ENCODE measurements at regions not wholly inside any gene's neighbourhood (a gene's known extent, or its start where the extent isn't known, plus 50 kb on each side); places are given as distances from the start of the nearest gene placed in this dataset.

- no peak for DNase-seq (ENCODE audit: extremely low read depth, low read depth)
These were observed 154.4 kb upstream of the AKR1E2 start for GRCh38 chr10:4671451-4672145.

DNA sequence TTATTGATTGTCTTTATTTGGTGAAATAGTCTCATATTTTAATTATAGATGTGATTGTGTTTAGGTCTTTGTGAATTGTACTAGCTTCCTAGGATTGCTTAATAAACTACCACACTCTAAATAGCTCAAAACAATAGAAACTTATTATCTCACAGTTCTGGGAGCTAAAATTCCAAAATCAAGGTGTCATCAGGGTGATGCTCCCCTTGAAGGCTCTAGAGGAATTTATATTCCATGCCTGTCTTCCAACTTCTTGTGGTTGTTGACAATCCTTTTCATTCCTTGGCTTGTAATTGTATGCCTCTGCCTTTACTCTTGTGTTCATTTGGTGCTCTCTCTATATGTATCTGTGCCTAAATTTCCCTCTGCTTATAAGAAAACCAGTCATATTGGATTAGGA is 155.3 kb upstream of the AKR1E2 start:
- DNase-seq (ENCODE audit: extremely low read depth, low read depth): no peak

GRCh38 chr10:4669585-4669984 is 156.4 kb upstream of the AKR1E2 start:
- DNase-seq (ENCODE audit: extremely low read depth, low read depth): no peak

GRCh38 chr10:4663162-4663992 is 162.6 kb upstream of the AKR1E2 start:
- DNase-seq (ENCODE audit: extremely low read depth, low read depth): peak; percentile 95

DNA sequence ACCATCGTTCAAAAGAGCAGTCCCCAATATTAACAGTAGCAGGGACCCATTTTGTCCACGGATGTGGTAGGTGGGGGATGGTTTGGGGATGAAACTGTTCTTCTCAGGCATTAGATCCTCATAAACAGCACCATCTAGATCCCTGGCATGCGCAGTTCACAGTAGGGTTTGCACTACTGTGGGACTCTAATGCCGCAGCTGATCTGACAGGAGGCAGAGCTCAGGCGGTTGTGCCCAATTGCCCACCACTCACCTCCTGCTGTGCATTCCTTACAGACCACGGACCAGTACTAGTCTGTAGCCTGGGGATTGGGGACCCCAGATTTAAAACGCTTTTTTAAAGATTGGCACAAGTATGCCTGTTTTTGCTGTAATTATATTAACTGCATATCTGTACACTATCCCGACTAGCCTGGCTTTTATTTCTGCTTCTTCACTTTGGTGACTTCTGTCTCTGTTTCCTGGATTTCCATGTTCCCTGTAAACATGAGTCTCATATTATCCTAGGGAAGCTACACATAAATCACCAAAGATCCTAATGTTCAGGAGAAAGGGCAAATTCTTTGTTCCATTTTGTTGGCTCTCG is 163.3 kb upstream of the AKR1E2 start:
- no peak for DNase-seq (ENCODE audit: extremely low read depth, low read depth)

DNA sequence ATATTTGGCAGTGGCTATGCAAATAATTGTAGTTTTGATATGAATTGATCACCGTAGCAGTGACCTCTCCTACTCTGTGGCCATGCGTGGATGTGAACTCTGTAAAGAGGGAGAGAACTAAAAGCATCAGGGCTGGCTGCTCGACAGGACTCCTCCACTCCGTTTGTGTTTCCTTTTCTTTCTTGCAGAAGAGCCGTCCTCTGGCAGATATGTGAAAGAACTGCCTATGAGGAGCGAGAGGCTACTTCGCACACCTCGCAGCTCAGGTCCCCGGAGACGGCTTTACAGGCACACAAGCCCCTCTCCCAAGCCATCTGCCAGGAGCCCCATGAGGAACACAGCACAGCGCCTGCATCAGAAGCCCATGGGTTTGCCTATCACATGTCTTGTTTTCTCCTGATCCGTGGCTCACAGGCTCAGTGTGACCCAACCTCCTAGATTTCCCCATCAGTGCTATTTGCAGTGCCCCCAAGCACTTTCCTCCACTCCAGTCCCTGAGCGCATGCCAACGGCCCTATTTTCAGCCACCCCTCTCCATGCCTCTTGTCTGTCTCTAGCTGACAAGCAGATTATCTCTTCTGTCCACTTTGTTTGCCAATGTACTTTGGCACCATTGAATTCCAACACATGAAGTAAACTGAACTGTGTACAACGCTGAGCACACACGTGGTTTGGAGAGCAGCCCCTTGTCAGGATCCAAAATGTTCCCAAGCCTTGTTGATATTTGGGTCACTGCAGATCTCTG is 164.3 kb upstream of the AKR1E2 start:
- DNase-seq (ENCODE audit: extremely low read depth, low read depth): no peak

DNA sequence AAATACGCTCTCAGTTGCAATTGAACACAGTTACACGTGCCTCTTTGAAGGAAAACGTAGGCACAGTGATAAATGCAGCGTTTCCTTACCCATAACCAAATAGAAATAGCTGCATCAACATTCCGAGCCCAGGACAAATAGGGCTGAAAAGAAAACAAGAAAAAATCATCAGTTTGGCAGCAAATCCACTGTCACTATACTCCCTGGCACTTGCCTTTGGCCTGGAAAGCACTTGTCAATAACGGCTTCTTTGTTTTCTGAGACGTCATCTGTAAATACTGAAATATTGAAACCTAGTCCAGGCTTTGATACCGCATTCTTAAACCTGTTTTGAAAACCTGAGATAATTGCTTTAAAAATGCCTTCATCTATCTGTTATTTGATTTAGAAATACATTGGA is 167.2 kb upstream of the AKR1E2 start:
- no peak for DNase-seq (ENCODE audit: extremely low read depth, low read depth)

- DNase-seq (ENCODE audit: extremely low read depth, low read depth): peak; percentile 59
These were observed 169.3 kb upstream of the AKR1E2 start for GRCh38 chr10:4656576-4657194.

- DNase-seq (ENCODE audit: extremely low read depth, low read depth): no peak
These were observed 170.1 kb upstream of the AKR1E2 start for GRCh38 chr10:4655879-4656278.

GRCh38 chr10:4655406-4655805 is 170.6 kb upstream of the AKR1E2 start:
- DNase-seq (ENCODE audit: extremely low read depth, low read depth): no peak

GRCh38 chr10:4654496-4654895 is 171.5 kb upstream of the AKR1E2 start:
- no peak for DNase-seq (ENCODE audit: extremely low read depth, low read depth)

DNA sequence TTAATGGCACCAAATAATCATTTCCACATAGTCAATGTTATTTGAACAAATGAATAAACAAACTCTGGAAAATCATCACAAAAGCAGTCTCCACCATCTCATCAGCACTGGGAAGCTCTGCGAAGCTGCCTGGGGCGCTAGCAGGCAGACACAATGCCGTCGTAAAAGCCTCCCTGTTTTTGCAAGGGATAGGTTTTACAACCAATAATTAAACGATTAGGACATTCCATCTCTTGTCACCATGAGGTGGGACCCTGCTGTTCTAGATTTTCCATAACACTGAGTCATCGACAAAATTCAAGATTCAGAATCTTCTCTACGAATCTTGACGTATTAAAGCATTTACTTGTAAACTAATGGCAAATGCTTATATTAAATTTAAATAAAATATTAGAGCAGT is 172.8 kb upstream of the AKR1E2 start:
- no peak for DNase-seq (ENCODE audit: extremely low read depth, low read depth)

- no peak for DNase-seq (ENCODE audit: extremely low read depth, low read depth)
These were observed 173.6 kb upstream of the AKR1E2 start for GRCh38 chr10:4652111-4653010.

GRCh38 chr10:4651404-4652037 is 174.5 kb upstream of the AKR1E2 start:
- DNase-seq (ENCODE audit: extremely low read depth, low read depth): no peak

GRCh38 chr10:4650582-4650981 is 175.4 kb upstream of the AKR1E2 start:
- no peak for DNase-seq (ENCODE audit: extremely low read depth, low read depth)

- no peak for DNase-seq (ENCODE audit: extremely low read depth, low read depth)
These were observed 176.0 kb upstream of the AKR1E2 start for GRCh38 chr10:4649886-4650508.

DNA sequence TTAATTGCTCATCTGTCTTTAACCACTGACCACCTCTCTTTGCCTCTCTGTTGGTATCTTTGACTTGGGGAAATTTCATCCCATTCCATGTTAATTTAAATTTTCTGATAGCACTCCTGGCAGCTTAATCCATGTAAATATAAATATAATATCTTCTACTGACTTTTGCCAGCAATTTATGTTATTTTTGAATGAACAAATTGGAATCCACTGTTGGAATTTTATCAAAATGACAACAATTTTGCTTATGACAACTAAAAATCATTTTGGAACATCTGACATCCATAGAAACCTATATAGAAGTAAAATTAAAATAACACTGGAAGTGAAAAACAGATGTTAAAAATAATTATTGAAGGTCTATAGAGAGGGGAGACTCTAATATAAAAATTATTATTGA is 176.5 kb upstream of the AKR1E2 start:
- no peak for DNase-seq (ENCODE audit: extremely low read depth, low read depth)

GRCh38 chr10:4648999-4649398 is 177.0 kb upstream of the AKR1E2 start:
- no peak for DNase-seq (ENCODE audit: extremely low read depth, low read depth)

Data from NCI-H460 (cell line).